ENCODE measurements at regions not wholly inside any gene's neighbourhood (a gene's known extent, or its start where the extent isn't known, plus 50 kb on each side); places are given as distances from the start of the nearest gene placed in this dataset.
"Not testable (repeated sequence)": the region's sequence is repeated elsewhere in the genome, so short reads cannot be mapped to it uniquely, and the experiment has no call there.

- peak; percentile 87 for DNase-seq
Observed at GRCh38 chr7:35975851-35976454, 175.1 kb downstream of the SEPTIN7 start.

- not testable (repeated sequence) for DNase-seq
Observed at GRCh38 chr7:35978816-35979640, 174.0 kb upstream of the EEPD1 start.

- no peak for DNase-seq
Observed at GRCh38 chr7:35982600-35982999, 170.5 kb upstream of the EEPD1 start.

GRCh38 chr7:35983626-35984025 is 169.4 kb upstream of the EEPD1 start:
- no peak for DNase-seq

GRCh38 chr7:35985126-35985754 is 167.8 kb upstream of the EEPD1 start:
- peak; percentile 89 for DNase-seq

GRCh38 chr7:35987016-35987415 is 166.0 kb upstream of the EEPD1 start:
- DNase-seq = no peak

- no peak for DNase-seq
Observed at GRCh38 chr7:35988105-35988504, 164.9 kb upstream of the EEPD1 start.

- DNase-seq = peak; percentile 43
Observed at GRCh38 chr7:35988818-35989217, 164.2 kb upstream of the EEPD1 start.

GRCh38 chr7:35991511-35992232 is 161.4 kb upstream of the EEPD1 start:
- DNase-seq = no peak

GRCh38 chr7:35992436-35992835 is 160.6 kb upstream of the EEPD1 start:
- DNase-seq = no peak

- DNase-seq = no peak
Observed at GRCh38 chr7:35993113-35993512, 159.9 kb upstream of the EEPD1 start.

GRCh38 chr7:35993676-35994606 is 159.1 kb upstream of the EEPD1 start:
- DNase-seq = no peak

GRCh38 chr7:35995334-35995733 is 157.7 kb upstream of the EEPD1 start:
- DNase-seq = no peak

- DNase-seq = no peak
Observed at GRCh38 chr7:35998481-35998880, 154.6 kb upstream of the EEPD1 start.

GRCh38 chr7:36001546-36001945 is 151.5 kb upstream of the EEPD1 start:
- DNase-seq = no peak

- no peak for DNase-seq
Observed at GRCh38 chr7:36002900-36003299, 150.2 kb upstream of the EEPD1 start.

- no peak for DNase-seq
Observed at GRCh38 chr7:36003343-36003742, 149.7 kb upstream of the EEPD1 start.

GRCh38 chr7:36005293-36005692 is 147.8 kb upstream of the EEPD1 start:
- no peak for DNase-seq

- no peak for DNase-seq
Observed at GRCh38 chr7:36005876-36006275, 147.2 kb upstream of the EEPD1 start.

GRCh38 chr7:36006636-36007229 is 146.3 kb upstream of the EEPD1 start:
- no peak for DNase-seq

Data from tongue (tissue), 1 donor.